ENCODE measurements at regions not wholly inside any gene's neighbourhood (a gene's known extent, or its start where the extent isn't known, plus 50 kb on each side); places are given as distances from the start of the nearest gene placed in this dataset.

DNA sequence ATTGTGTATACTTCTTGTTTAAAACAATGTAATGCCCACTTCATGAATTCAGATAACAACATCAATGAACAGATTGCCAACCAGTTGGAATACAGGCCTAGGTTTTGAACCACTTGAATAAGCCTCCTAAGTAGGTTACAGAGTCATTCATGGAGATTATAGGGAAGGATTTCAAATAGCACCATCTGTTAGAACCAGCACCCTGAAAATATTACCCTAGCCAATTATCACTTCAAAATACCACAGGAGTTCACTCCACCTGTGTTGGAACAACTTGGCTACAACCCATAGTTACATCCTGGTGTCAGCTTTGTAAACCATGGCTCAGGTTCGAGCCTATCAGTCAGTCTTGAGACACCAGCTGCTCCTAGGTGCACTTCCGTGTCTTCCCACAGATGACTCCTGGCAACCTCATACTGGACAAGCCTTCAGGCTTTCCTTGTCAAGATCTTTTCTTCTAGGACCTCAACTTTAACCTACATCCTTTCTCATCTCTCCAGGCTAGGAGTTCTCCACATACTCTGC, 350.0 kb downstream of the DEPDC1B start:
- H3K9me3 Mint-ChIP-seq: peaks cover 0 to 4% (median 0%) of the 10 kb centered on the region in 11 donors
- no peaks in the 10 kb centered on the region for H3K4me1 Mint-ChIP-seq
- no peak overlapping the region for H3K27ac Mint-ChIP-seq
- Histone ChIP-seq H3K36me3 (ENCODE audit: control insufficient read depth in 2 of 3, insufficient read depth in 3 of 3, low read length in 3 of 3) (no peaks in the 10 kb centered on the region), H3K9me3 (ENCODE audit: control insufficient read depth in 2 of 3, low read length in 3 of 3) (no peaks in the 10 kb centered on the region), H3K27me3 (ENCODE audit: control insufficient read depth in 2 of 2, insufficient read depth in 2 of 2, low read length in 2 of 2) (no peaks in the 10 kb centered on the region), H3K4me3 (ENCODE audit: low read length) (no peak overlapping the region), H3K4me1 (ENCODE audit: control insufficient read depth in 2 of 2, insufficient read depth in 2 of 2, low read length in 2 of 2) (no peaks in the 10 kb centered on the region), H3K27ac (ENCODE audit: low read depth, low read length) (no peak overlapping the region)
- no peaks in the 10 kb centered on the region for H3K27me3 Mint-ChIP-seq
- ChIA-PET CTCF (no interaction called here), POLR2A (no interaction called here)
- DNase-seq (no peak), ATAC-seq (no peak)
- H3K36me3 Mint-ChIP-seq: no peaks in the 10 kb centered on the region
- H3K4me3 Mint-ChIP-seq: no peak overlapping the region
- intact Hi-C loops (cut with micrococcal nuclease): no loop called here

DNA sequence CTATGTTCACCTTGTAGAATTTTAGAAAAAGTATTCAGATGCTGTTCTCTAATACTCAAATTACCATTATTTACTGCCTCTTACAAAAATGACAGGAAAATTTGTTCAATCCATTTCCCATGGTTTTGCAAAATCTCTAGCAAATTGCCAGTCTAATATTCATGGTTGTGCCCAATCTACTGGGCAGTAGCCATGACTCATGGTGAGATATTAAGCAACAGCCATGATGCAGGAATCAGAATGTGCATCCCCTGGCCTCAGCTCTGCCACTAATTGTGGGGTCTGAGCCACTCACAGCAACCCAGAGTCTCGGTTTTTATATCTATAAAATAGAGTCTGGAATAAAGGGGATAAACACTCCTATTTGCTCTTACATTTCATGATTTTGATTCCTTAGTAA, 353.6 kb downstream of the DEPDC1B start:
- no peak for ATAC-seq
- ChIA-PET POLR2A (no interaction called here), CTCF (no interaction called here)
- DNase-seq: no peak
- peaks cover 0 to 5% (median 0%) of the 10 kb centered on the region in 11 donors for H3K9me3 Mint-ChIP-seq
- no peaks in the 10 kb centered on the region for H3K36me3 Mint-ChIP-seq
- no peaks in the 10 kb centered on the region for H3K27me3 Mint-ChIP-seq
- H3K4me1 Mint-ChIP-seq: no peaks in the 10 kb centered on the region
- intact Hi-C loops (cut with micrococcal nuclease): no loop called here
- no peaks in the 10 kb centered on the region for H3K9me3 ChIP-seq (ENCODE audit: control insufficient read depth in 2 of 3, low read length in 3 of 3)
- H3K4me1 ChIP-seq (ENCODE audit: control insufficient read depth in 2 of 2, insufficient read depth in 2 of 2, low read length in 2 of 2): no peaks in the 10 kb centered on the region
- H3K4me3 ChIP-seq (ENCODE audit: low read length): no peak overlapping the region
- H3K27ac Mint-ChIP-seq: no peak overlapping the region
- no peaks in the 10 kb centered on the region for H3K27me3 ChIP-seq (ENCODE audit: control insufficient read depth in 2 of 2, insufficient read depth in 2 of 2, low read length in 2 of 2)
- H3K36me3 ChIP-seq (ENCODE audit: control insufficient read depth in 2 of 3, insufficient read depth in 3 of 3, low read length in 3 of 3): no peaks in the 10 kb centered on the region
- no peak overlapping the region for H3K27ac ChIP-seq (ENCODE audit: low read depth, low read length)
- no peak overlapping the region for H3K4me3 Mint-ChIP-seq

- intact Hi-C loops (cut with micrococcal nuclease): no loop called here
- DNase-seq: no peak
- Histone ChIP-seq H3K4me1 (ENCODE audit: control insufficient read depth in 2 of 2, insufficient read depth in 2 of 2, low read length in 2 of 2) (no peaks in the 10 kb centered on the region), H3K4me3 (ENCODE audit: low read length) (no peak overlapping the region), H3K36me3 (ENCODE audit: control insufficient read depth in 2 of 3, insufficient read depth in 3 of 3, low read length in 3 of 3) (no peaks in the 10 kb centered on the region), H3K9me3 (ENCODE audit: control insufficient read depth in 2 of 3, low read length in 3 of 3) (no peaks in the 10 kb centered on the region), H3K27ac (ENCODE audit: low read depth, low read length) (no peak overlapping the region), H3K27me3 (ENCODE audit: control insufficient read depth in 2 of 2, insufficient read depth in 2 of 2, low read length in 2 of 2) (no peaks in the 10 kb centered on the region)
- Mint-ChIP-seq H3K27ac (no peak overlapping the region), H3K27me3 (no peaks in the 10 kb centered on the region), H3K4me3 (no peak overlapping the region), H3K4me1 (no peaks in the 10 kb centered on the region), H3K36me3 (no peaks in the 10 kb centered on the region), H3K9me3 (peaks cover 0 to 11% (median 0%) of the 10 kb centered on the region in 11 donors)
- no peak for ATAC-seq
- ChIA-PET CTCF (interaction anchor here (0.7 kb wide), 1 partner anchor 70 kb away, joined by 3 read pairs; no protein-coding TSS in a partner anchor), POLR2A (no interaction called here)
Observed at GRCh38 chr5:60343102-60343501, 356.9 kb downstream of the DEPDC1B start.

DNA sequence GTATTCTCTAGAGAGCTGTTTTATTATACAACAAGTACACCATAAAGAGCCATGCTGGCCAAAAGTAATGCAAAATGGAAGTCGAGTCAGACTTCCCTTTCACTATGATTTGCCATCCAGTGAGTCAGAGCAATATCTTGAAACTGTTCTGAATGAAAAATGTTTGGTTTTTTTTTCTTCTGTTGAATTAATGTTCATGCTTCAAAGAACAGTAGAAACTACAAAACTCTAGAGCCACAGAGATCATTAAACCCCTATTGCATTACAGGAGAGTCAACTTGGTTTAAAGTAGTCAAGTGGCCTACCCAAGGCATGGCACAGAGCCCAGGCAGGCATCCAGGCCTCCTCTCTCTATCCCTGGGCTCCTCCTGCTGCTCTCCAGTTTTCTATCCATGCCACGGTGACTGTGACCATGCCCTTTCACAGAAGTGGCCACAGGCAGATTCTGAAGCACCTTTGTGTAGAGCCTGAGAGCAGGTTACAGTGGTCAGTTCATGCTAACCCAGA, 358.9 kb downstream of the DEPDC1B start:
- ChIA-PET CTCF (no interaction called here), POLR2A (no interaction called here)
- Mint-ChIP-seq H3K27me3 (no peaks in the 10 kb centered on the region), H3K4me1 (no peaks in the 10 kb centered on the region), H3K36me3 (no peaks in the 10 kb centered on the region), H3K9me3 (peaks cover 0 to 11% (median 0%) of the 10 kb centered on the region in 11 donors), H3K4me3 (no peak overlapping the region), H3K27ac (no peak overlapping the region)
- Histone ChIP-seq H3K4me1 (ENCODE audit: control insufficient read depth in 2 of 2, insufficient read depth in 2 of 2, low read length in 2 of 2) (no peaks in the 10 kb centered on the region), H3K36me3 (ENCODE audit: control insufficient read depth in 2 of 3, insufficient read depth in 3 of 3, low read length in 3 of 3) (no peaks in the 10 kb centered on the region), H3K4me3 (ENCODE audit: low read length) (no peak overlapping the region), H3K27ac (ENCODE audit: low read depth, low read length) (no peak overlapping the region), H3K27me3 (ENCODE audit: control insufficient read depth in 2 of 2, insufficient read depth in 2 of 2, low read length in 2 of 2) (no peaks in the 10 kb centered on the region), H3K9me3 (ENCODE audit: control insufficient read depth in 2 of 3, low read length in 3 of 3) (no peaks in the 10 kb centered on the region)
- DNase-seq: no peak
- intact Hi-C loops (cut with micrococcal nuclease): no loop called here
- ATAC-seq: no peak

DNA sequence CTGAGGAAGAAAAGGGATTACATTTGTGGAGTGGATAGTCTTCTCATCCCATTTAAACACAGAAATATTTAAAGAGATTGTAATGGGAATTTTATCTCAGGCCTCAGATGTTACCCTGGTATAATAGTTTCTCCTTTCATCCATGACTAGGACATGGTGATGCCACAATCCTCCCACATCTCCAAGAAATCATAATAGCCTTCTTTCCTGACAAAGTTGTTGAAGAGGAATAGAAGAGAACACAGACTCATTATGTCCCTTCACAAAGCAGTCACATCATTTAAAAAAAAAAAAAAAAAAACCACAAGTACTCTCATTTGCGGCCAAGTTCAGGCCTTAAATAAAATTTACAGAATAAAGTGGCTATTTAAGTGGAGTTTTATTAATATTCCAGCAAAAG, 359.6 kb downstream of the DEPDC1B start:
- POLR2A ChIA-PET: no interaction called here

GRCh38 chr5:60339691-60340201, 360.2 kb downstream of the DEPDC1B start:
- Mint-ChIP-seq H3K4me3 (no peak overlapping the region), H3K27me3 (no peaks in the 10 kb centered on the region), H3K9me3 (peaks cover 0 to 14% (median 1%) of the 10 kb centered on the region in 11 donors), H3K36me3 (no peaks in the 10 kb centered on the region), H3K4me1 (no peaks in the 10 kb centered on the region), H3K27ac (no peak overlapping the region)
- Histone ChIP-seq H3K36me3 (ENCODE audit: control insufficient read depth in 2 of 3, insufficient read depth in 3 of 3, low read length in 3 of 3) (no peaks in the 10 kb centered on the region), H3K4me1 (ENCODE audit: control insufficient read depth in 2 of 2, insufficient read depth in 2 of 2, low read length in 2 of 2) (no peaks in the 10 kb centered on the region), H3K9me3 (ENCODE audit: control insufficient read depth in 2 of 3, low read length in 3 of 3) (no peaks in the 10 kb centered on the region), H3K27ac (ENCODE audit: low read depth, low read length) (no peak overlapping the region), H3K27me3 (ENCODE audit: control insufficient read depth in 2 of 2, insufficient read depth in 2 of 2, low read length in 2 of 2) (no peaks in the 10 kb centered on the region), H3K4me3 (ENCODE audit: low read length) (no peak overlapping the region)
- CTCF ChIA-PET: no interaction called here
- POLR2A ChIA-PET: no interaction called here
- DNase-seq (no peak), ATAC-seq (no peak)
- intact Hi-C loops (cut with micrococcal nuclease): no loop called here

More for the DNA sequence above, 359.6 kb downstream of the DEPDC1B start:
- no peak for ATAC-seq
- no peak overlapping the region for H3K4me3 Mint-ChIP-seq
- peaks cover 0 to 11% (median 0%) of the 10 kb centered on the region in 11 donors for H3K9me3 Mint-ChIP-seq
- Histone ChIP-seq H3K36me3 (ENCODE audit: control insufficient read depth in 2 of 3, insufficient read depth in 3 of 3, low read length in 3 of 3) (no peaks in the 10 kb centered on the region), H3K4me1 (ENCODE audit: control insufficient read depth in 2 of 2, insufficient read depth in 2 of 2, low read length in 2 of 2) (no peaks in the 10 kb centered on the region), H3K27me3 (ENCODE audit: control insufficient read depth in 2 of 2, insufficient read depth in 2 of 2, low read length in 2 of 2) (no peaks in the 10 kb centered on the region), H3K9me3 (ENCODE audit: control insufficient read depth in 2 of 3, low read length in 3 of 3) (no peaks in the 10 kb centered on the region), H3K4me3 (ENCODE audit: low read length) (no peak overlapping the region), H3K27ac (ENCODE audit: low read depth, low read length) (no peak overlapping the region)
- intact Hi-C loops (cut with micrococcal nuclease): no loop called here
- H3K4me1 Mint-ChIP-seq: no peaks in the 10 kb centered on the region
- no peaks in the 10 kb centered on the region for H3K27me3 Mint-ChIP-seq
- no peak for DNase-seq
- CTCF ChIA-PET: no interaction called here
- H3K27ac Mint-ChIP-seq: no peak overlapping the region
- H3K36me3 Mint-ChIP-seq: no peaks in the 10 kb centered on the region

DNA sequence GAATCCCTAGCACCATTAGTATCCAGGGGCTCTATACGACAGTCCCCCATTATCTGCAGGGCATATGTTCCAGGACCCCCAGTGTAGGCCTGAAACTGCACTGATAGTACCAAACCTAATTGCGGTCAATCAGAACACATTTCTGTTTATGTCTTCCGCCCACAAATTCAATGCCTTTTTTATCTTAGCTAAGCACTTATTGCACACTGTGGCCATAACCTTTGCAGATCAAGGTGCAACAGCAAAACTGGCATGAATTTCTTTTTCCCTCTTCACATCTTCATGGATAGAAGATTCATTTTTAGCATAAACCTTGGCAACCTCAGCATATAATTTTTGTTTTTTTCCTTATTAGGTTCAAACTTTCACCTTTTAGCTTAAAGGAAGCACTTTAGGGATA, 361.1 kb downstream of the DEPDC1B start:
- H3K27me3 Mint-ChIP-seq: no peaks in the 10 kb centered on the region

More for the DNA sequence above, 361.1 kb downstream of the DEPDC1B start:
- H3K27me3 ChIP-seq (ENCODE audit: control insufficient read depth in 2 of 2, insufficient read depth in 2 of 2, low read length in 2 of 2): no peaks in the 10 kb centered on the region
- H3K27ac Mint-ChIP-seq: no peak overlapping the region
- H3K4me3 Mint-ChIP-seq: no peak overlapping the region
- CTCF ChIA-PET: no interaction called here
- no peak overlapping the region for H3K4me3 ChIP-seq (ENCODE audit: low read length)
- no peaks in the 10 kb centered on the region for H3K4me1 ChIP-seq (ENCODE audit: control insufficient read depth in 2 of 2, insufficient read depth in 2 of 2, low read length in 2 of 2)
- H3K36me3 Mint-ChIP-seq: no peaks in the 10 kb centered on the region
- H3K9me3 ChIP-seq (ENCODE audit: control insufficient read depth in 2 of 3, low read length in 3 of 3): no peaks in the 10 kb centered on the region
- POLR2A ChIA-PET: no interaction called here
- no peak overlapping the region for H3K27ac ChIP-seq (ENCODE audit: low read depth, low read length)
- DNase-seq: no peak
- no peaks in the 10 kb centered on the region for H3K4me1 Mint-ChIP-seq
- H3K9me3 Mint-ChIP-seq: peaks cover 0 to 13% (median 1%) of the 10 kb centered on the region in 11 donors
- ATAC-seq: no peak
- intact Hi-C loops (cut with micrococcal nuclease): no loop called here
- no peaks in the 10 kb centered on the region for H3K36me3 ChIP-seq (ENCODE audit: control insufficient read depth in 2 of 3, insufficient read depth in 3 of 3, low read length in 3 of 3)
